ENCODE measurements at regions not wholly inside any gene's neighbourhood (a gene's known extent, or its start where the extent isn't known, plus 50 kb on each side); places are given as distances from the start of the nearest gene placed in this dataset.
"Not testable (repeated sequence)": the region's sequence is repeated elsewhere in the genome, so short reads cannot be mapped to it uniquely, and the experiment has no call there.

GRCh38 chr9:71442937-71443336, 321.5 kb upstream of the TRPM3 start:
- H3K4me1 ChIP-seq: peaks cover 6 to 10% (median 7%) of the 10 kb centered on the region in 4 donors
- no peak for TF ChIP-seq POLR2A (IDR thresholded peaks at IDR 0.05)
- no peak for TF ChIP-seq POLR2AphosphoS5 (IDR thresholded peaks at IDR 0.05)
- no peak for TF ChIP-seq EP300 (IDR thresholded peaks at IDR 0.05)
- TF ChIP-seq CTCF (IDR thresholded peaks at IDR 0.05): no peak
- 95 to 97% methylated on average over 3 of the region's 3 CpGs for WGBS, 2 donors
- DNase-seq (no peak), ATAC-seq (ENCODE audit: low FRiP score in 2 of 2) (no peak)
- peaks cover 0 to 14% (median 6%) of the 10 kb centered on the region in 4 donors for H3K27me3 ChIP-seq
- H3K27ac ChIP-seq: no peak overlapping the region
- H3K36me3 ChIP-seq: no peaks in the 10 kb centered on the region
- no peaks in the 10 kb centered on the region for H3K9me3 ChIP-seq
- H3K4me3 ChIP-seq: no peak overlapping the region

- no peak for ATAC-seq (ENCODE audit: low FRiP score in 2 of 2)
- H3K27ac ChIP-seq: no peak overlapping the region
- H3K4me1 ChIP-seq: peaks cover 0 to 1% (median 0%) of the 10 kb centered on the region in 4 donors
- no peaks in the 10 kb centered on the region for H3K9me3 ChIP-seq
- no peak for DNase-seq
- TF ChIP-seq POLR2A (IDR thresholded peaks at IDR 0.05) (no peak), EP300 (IDR thresholded peaks at IDR 0.05) (no peak), CTCF (IDR thresholded peaks at IDR 0.05) (no peak), POLR2AphosphoS5 (IDR thresholded peaks at IDR 0.05) (no peak)
- H3K36me3 ChIP-seq: no peaks in the 10 kb centered on the region
- WGBS, 2 donors: 82 to 86% methylated on average over 5 of the region's 5 CpGs
- no peak overlapping the region for H3K4me3 ChIP-seq
- H3K27me3 ChIP-seq: peaks cover 0 to 2% (median under 1%) of the 10 kb centered on the region in 4 donors
Measured at GRCh38 chr9:71441266-71441665, 319.8 kb upstream of the TRPM3 start.

- Histone ChIP-seq H3K9me3 (no peaks in the 10 kb centered on the region), H3K4me1 (no peaks in the 10 kb centered on the region), H3K27ac (no peak overlapping the region), H3K4me3 (no peak overlapping the region), H3K27me3 (no peaks in the 10 kb centered on the region), H3K36me3 (no peaks in the 10 kb centered on the region)
- ATAC-seq (ENCODE audit: low FRiP score in 2 of 2) (no peak), DNase-seq (no peak)
- WGBS, 2 donors: 86 to 87% methylated on average over 3 of the region's 3 CpGs
- no peak for TF ChIP-seq POLR2A (IDR thresholded peaks at IDR 0.05)
- TF ChIP-seq CTCF (IDR thresholded peaks at IDR 0.05): no peak
- TF ChIP-seq EP300 (IDR thresholded peaks at IDR 0.05): no peak
- no peak for TF ChIP-seq POLR2AphosphoS5 (IDR thresholded peaks at IDR 0.05)
Measured at GRCh38 chr9:71431931-71432330, 310.5 kb upstream of the TRPM3 start.

- ATAC-seq (ENCODE audit: low FRiP score in 2 of 2); H3K36me3 ChIP-seq; H3K27me3 ChIP-seq; H3K9me3 ChIP-seq; H3K27ac ChIP-seq; H3K4me1 ChIP-seq; DNase-seq; H3K4me3 ChIP-seq: not testable (repeated sequence)
- 82 to 100% methylated on average over 1 to 2 of the region's 2 CpGs for WGBS, 2 donors
Measured at GRCh38 chr9:71407341-71407740, 285.9 kb upstream of the TRPM3 start.

GRCh38 chr9:71403106-71403505, 281.7 kb upstream of the TRPM3 start:
- H3K9me3 ChIP-seq: no peaks in the 10 kb centered on the region
- TF ChIP-seq POLR2A (IDR thresholded peaks at IDR 0.05) (no peak), CTCF (IDR thresholded peaks at IDR 0.05) (no peak)
- H3K4me3 ChIP-seq: no peak overlapping the region

More at GRCh38 chr9:71403106-71403505, 281.7 kb upstream of the TRPM3 start:
- H3K36me3 ChIP-seq: no peaks in the 10 kb centered on the region
- no peak for ATAC-seq (ENCODE audit: low FRiP score in 2 of 2)
- no peaks in the 10 kb centered on the region for H3K4me1 ChIP-seq
- no peaks in the 10 kb centered on the region for H3K27me3 ChIP-seq
- no peak for DNase-seq
- no peak overlapping the region for H3K27ac ChIP-seq
- 92 to 100% methylated on average over 1 of the region's 1 CpG for WGBS, 2 donors
